RWPE2 (cell line): ENCODE measurements at regions not wholly inside any gene's neighbourhood (a gene's known extent, or its start where the extent isn't known, plus 50 kb on each side); places are given as distances from the start of the nearest gene placed in this dataset.
"Not testable (repeated sequence)": the region's sequence is repeated elsewhere in the genome, so short reads cannot be mapped to it uniquely, and the experiment has no call there.

Experiments
- ATAC-seq: fragments of 200-7000 bp; cut with Tn5 transposase; 3 replicates; pipeline ENCODE4 v1.9.1; 2021; ENCODE audit warnings: low read depth
- DNase-seq: peaks from one replicate; pipeline ENCODE4 v3.0.0-alpha.2; 2020; ENCODE audit warnings: low spot score
- H3K27ac ChIP-seq: fragments of 450-650 bp; 2 replicates; pipeline ENCODE4 v1.5.1; 2017; ENCODE audit warnings: mild to moderate bottlenecking; ENCODE audit not compliant: poor library complexity, severe bottlenecking
- H3K27me3 ChIP-seq: fragments of 250-450 bp; sonication (Bioruptor Pico); 2 replicates; pipeline ENCODE4 v1.5.1; 2021; ENCODE audit warnings: mild to moderate bottlenecking, moderate library complexity; ENCODE audit not compliant: insufficient read depth, poor library complexity, severe bottlenecking
- H3K36me3 ChIP-seq: fragments of 250-450 bp; sonication (Bioruptor Pico); 2 replicates; pipeline ENCODE4 v1.5.1; 2020; ENCODE audit warnings: low read depth, mild to moderate bottlenecking, moderate library complexity
- H3K4me1 ChIP-seq: fragments of 250-450 bp; sonication (Bioruptor Pico); 2 replicates; pipeline ENCODE4 v1.5.1; 2021; ENCODE audit warnings: mild to moderate bottlenecking, moderate library complexity; ENCODE audit not compliant: insufficient read depth, poor library complexity, severe bottlenecking
- H3K4me3 ChIP-seq: fragments of 250-450 bp; sonication (Bioruptor Pico); 2 replicates; pipeline ENCODE4 v1.5.1; 2021; ENCODE audit warnings: mild to moderate bottlenecking, moderate library complexity; ENCODE audit not compliant: severe bottlenecking
- H3K9me3 ChIP-seq: fragments of 250-450 bp; sonication (Bioruptor Pico); 2 replicates; pipeline ENCODE4 v1.5.1; 2021; ENCODE audit warnings: mild to moderate bottlenecking, moderate library complexity; ENCODE audit not compliant: severe bottlenecking
- TF ChIP-seq, protein P1 (sequence below): fragments of 450-650 bp; IDR thresholded peaks from one replicate; pipeline ENCODE4 v1.5.1; 2017; ENCODE audit warnings: mild to moderate bottlenecking, moderate library complexity; ENCODE audit not compliant: poor library complexity, severe bottlenecking

DNA sequence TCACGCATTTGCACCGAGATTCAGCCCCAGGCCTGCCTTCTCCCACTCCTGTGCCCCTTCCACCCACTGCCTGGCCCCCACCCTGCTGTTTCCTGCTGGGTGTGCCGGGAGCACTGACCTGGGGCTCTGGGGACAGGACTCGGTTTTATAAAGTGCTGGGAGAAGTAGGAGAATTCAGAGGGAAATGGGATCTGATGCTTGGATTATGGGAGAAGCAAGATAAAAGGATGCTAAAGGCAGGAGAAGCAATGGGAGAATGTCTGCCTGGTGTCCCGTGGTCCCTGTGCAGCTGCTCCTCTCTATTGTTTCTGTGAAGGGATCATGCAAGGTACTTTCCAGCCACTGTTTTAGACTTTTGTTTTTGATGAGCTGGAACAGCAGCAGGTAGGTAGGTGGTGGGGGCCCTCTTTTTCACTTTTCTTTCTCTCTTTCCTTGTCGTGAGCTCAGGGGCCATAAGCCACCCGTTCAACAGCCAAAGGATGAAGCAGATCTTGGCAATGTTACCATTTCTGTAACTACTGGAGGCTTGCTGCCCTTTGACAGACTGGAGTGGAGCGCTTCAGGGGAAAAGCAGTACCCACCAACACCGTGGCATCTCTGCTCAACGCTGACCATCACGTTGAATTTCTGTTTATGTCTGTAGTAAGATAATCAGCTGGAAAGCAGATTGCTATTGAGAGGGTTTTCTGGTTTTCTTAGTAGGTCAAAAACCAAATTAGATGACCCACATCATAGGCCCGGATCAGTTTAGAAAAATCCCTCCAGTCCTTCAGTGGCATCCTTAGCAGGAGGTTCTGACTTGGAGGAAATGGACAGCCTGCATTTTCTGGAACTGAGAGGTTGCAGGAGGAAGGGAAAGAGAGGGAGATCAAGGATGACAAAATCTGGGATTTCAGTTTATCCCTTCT lies 63.8 kb upstream of the ENPP6 start:
- ATAC-seq (no peak), DNase-seq (no peak)
- H3K4me1 ChIP-seq, result peaks cover 9% of the 10 kb centered on the region
- H3K27ac ChIP-seq, result no peak overlapping the region
- TF ChIP-seq, protein P1, sequence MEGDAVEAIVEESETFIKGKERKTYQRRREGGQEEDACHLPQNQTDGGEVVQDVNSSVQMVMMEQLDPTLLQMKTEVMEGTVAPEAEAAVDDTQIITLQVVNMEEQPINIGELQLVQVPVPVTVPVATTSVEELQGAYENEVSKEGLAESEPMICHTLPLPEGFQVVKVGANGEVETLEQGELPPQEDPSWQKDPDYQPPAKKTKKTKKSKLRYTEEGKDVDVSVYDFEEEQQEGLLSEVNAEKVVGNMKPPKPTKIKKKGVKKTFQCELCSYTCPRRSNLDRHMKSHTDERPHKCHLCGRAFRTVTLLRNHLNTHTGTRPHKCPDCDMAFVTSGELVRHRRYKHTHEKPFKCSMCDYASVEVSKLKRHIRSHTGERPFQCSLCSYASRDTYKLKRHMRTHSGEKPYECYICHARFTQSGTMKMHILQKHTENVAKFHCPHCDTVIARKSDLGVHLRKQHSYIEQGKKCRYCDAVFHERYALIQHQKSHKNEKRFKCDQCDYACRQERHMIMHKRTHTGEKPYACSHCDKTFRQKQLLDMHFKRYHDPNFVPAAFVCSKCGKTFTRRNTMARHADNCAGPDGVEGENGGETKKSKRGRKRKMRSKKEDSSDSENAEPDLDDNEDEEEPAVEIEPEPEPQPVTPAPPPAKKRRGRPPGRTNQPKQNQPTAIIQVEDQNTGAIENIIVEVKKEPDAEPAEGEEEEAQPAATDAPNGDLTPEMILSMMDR, result no peak
- no peaks in the 10 kb centered on the region for H3K9me3 ChIP-seq
- no peaks in the 10 kb centered on the region for H3K27me3 ChIP-seq
- no peaks in the 10 kb centered on the region for H3K36me3 ChIP-seq
- no peak overlapping the region for H3K4me3 ChIP-seq

DNA sequence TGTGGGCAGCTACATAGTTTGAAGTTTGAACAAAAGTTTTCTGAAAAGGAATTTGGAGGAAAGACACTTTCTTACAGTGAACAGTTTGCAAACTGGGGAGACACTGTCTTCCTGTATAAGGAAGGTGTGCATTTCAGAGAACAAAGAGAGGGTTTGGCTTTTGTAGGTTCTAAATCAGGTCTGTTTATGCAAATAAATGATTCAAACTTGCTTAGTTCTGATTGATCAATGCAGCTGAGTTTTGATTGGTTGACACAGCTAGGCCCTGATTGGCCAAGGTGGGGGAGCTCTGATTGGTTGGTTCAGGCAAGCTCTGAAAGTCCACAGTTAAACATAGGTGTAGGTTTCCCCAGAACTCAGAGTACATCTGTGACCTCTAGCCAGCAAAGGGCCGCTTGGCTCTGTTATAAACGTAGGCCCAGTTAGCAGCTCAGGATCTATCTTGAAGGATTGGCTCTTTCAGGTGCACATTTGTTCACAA lies 63.0 kb upstream of the ENPP6 start:
- Histone ChIP-seq H3K27ac (no peak overlapping the region), H3K27me3 (no peaks in the 10 kb centered on the region), H3K4me3 (no peak overlapping the region), H3K9me3 (no peaks in the 10 kb centered on the region), H3K36me3 (no peaks in the 10 kb centered on the region), H3K4me1 (peaks cover 9% of the 10 kb centered on the region)
- ATAC-seq (no peak), DNase-seq (no peak)
- TF ChIP-seq, protein P1, result no peak

DNA sequence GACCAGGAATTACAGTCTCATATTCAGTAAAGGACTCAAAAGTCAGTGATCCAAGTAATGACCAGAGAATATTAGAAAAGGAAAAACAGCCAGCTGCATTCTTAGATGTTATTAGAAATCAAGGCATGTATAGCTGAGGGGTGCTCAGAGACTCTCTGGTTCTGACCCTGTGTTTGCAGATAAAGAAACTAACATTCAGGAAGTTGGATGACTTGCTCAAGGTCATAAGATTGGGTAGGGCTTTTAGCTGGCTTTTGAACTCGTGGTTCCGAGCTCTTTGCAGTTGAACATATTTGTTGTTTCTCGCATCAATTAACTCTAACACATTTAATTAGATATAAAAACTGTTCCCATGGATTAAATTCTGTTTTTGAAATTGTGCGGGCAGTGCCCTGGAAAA lies 62.5 kb upstream of the ENPP6 start:
- Histone ChIP-seq H3K4me1 (peaks cover 9% of the 10 kb centered on the region), H3K27me3 (no peaks in the 10 kb centered on the region), H3K4me3 (no peak overlapping the region), H3K9me3 (no peaks in the 10 kb centered on the region), H3K27ac (no peak overlapping the region), H3K36me3 (no peaks in the 10 kb centered on the region)
- TF ChIP-seq, protein P1, result no peak
- no peak for ATAC-seq
- no peak for DNase-seq

DNA sequence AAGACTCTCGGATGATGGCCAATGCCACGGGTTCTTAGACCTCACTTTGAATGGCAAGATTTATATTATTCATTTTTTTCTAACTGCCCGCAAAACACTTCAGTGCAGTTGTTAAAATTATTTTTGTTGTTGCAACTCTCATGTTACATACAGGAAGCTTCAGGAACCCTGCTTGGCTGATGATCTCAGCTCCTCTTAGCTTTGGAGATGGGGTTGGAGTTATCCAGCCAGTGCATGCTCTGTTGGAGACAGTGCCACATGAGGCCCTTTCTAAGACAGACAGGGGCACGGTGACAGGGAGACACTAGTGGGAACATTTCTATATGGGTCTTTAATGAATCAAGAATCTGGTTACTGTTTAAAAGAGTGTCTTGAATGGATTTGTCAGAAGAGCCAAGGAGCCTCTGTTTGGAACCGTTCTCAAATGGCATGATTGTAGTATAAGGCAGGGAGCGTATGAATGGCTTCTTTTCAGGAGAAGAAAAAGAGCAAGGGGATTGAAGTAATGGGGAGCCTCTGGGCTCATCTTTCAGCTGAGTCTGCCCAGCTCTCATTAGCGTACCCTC lies 61.9 kb upstream of the ENPP6 start:
- Histone ChIP-seq H3K4me3 (no peak overlapping the region), H3K27me3 (no peaks in the 10 kb centered on the region), H3K27ac (no peak overlapping the region), H3K9me3 (no peaks in the 10 kb centered on the region), H3K4me1 (peaks cover 9% of the 10 kb centered on the region), H3K36me3 (no peaks in the 10 kb centered on the region)
- DNase-seq (no peak), ATAC-seq (no peak)
- TF ChIP-seq, protein P1, result no peak

DNA sequence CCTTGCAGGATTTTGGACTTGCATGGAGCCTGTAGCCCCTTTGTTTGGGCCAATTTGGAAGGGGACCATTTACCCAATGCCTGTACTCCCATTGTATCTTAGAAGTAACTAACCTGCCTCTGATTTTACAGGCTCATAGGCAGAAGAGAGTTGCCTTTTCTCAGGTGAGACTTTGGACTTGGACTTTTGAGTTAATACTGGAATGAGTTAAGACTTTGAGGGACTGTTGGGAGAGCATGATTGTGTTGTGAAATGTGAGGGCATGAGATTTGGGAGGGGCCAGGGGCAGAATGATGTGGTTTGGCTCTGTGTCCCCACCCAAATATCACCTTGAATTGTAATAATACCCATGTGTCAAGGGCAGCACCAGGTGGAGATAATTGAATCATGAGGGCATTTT lies 60.1 kb upstream of the ENPP6 start:
- ATAC-seq, DNase-seq, H3K9me3 ChIP-seq, H3K4me1 ChIP-seq, H3K27me3 ChIP-seq, H3K36me3 ChIP-seq, H3K4me3 ChIP-seq, H3K27ac ChIP-seq: not testable (repeated sequence)

DNA sequence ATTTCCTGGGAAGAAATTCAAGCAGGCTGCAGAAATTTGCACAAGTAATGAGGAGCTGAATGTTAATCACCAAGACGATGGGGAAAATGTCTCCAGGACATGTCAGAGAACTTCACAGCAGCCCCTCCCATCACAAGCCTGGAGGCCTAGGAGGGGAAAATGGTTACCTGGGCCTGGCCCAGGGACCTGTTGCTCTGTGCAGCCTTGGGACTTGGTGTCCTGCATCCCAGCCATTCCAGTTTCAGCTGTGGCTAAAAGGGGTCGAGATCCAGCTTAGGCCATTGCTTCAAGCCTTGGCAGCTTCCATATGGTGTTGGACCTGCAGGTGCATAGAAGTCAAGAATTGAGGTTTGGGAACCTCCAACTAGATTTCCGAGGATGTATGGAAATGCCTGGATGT lies 59.3 kb upstream of the ENPP6 start:
- H3K4me1 ChIP-seq, H3K9me3 ChIP-seq, DNase-seq, H3K36me3 ChIP-seq, ATAC-seq, H3K4me3 ChIP-seq, H3K27ac ChIP-seq, H3K27me3 ChIP-seq: not testable (repeated sequence)

DNA sequence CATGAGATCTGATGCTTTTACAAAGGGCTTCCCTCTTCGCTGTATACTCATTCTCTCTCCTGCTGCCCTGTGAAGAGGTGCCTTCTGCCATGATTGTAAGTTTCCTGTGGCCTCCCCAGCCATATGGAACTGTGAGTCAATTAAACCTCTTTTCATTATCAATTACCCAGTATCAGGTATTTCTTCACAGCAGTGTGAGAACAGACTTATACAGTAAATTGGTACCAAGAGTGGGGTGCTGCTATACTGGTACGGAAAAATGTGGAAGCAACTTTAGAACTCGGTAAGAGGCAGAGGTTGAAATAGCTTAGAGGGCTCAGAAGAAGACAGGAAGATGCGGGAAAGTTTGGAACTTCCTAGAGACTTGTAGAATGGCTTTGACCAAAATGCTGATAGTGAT lies 58.7 kb upstream of the ENPP6 start:
- not testable (repeated sequence) for DNase-seq, H3K36me3 ChIP-seq, H3K9me3 ChIP-seq, H3K27me3 ChIP-seq, H3K4me1 ChIP-seq, ATAC-seq, H3K4me3 ChIP-seq, H3K27ac ChIP-seq
